ENCODE measurements at regions not wholly inside any gene's neighbourhood (a gene's known extent, or its start where the extent isn't known, plus 50 kb on each side); places are given as distances from the start of the nearest gene placed in this dataset.

DNA sequence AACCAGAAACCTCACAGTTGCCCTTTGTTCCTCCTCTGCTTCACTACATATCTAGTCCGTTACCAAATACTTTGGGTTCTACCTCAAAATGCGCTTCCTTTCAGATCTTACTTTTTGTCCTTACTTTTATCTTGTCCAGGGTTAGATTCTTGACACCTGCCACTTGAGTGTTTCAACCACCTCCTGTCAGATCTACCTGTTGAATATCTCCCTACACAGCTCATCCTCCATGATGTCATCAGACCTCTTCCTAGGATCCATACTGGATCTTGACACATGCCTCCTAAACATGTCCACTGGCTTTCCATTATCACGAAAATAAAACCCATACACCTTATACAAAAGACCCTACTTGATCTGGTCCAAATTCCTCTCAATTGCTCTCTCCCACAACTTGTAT lies 125.2 kb upstream of the SLC24A2 start:
- Histone ChIP-seq H3K4me3 (ENCODE audit: low read length) (no peak overlapping the region), H3K27me3 (ENCODE audit: control insufficient read depth, insufficient read depth, low read length, poor library complexity, severe bottlenecking) (no peaks in the 10 kb centered on the region), H3K9ac (ENCODE audit: extremely low read depth, low read length, poor library complexity, severe bottlenecking) (no peak overlapping the region), H3K27ac (ENCODE audit: low read depth, low read length) (no peak overlapping the region), H3K36me3 (ENCODE audit: control insufficient read depth, insufficient read depth, low read length) (no peaks in the 10 kb centered on the region), H3K9me3 (ENCODE audit: control insufficient read depth, low read length) (no peaks in the 10 kb centered on the region), H3K4me1 (ENCODE audit: control insufficient read depth, insufficient read depth, low read length) (no peaks in the 10 kb centered on the region)
- H3K4me3 Mint-ChIP-seq, result no peak overlapping the region
- H3K27me3 Mint-ChIP-seq (ENCODE audit: insufficient read depth), result no peaks in the 10 kb centered on the region
- TF ChIP-seq, protein P1, sequence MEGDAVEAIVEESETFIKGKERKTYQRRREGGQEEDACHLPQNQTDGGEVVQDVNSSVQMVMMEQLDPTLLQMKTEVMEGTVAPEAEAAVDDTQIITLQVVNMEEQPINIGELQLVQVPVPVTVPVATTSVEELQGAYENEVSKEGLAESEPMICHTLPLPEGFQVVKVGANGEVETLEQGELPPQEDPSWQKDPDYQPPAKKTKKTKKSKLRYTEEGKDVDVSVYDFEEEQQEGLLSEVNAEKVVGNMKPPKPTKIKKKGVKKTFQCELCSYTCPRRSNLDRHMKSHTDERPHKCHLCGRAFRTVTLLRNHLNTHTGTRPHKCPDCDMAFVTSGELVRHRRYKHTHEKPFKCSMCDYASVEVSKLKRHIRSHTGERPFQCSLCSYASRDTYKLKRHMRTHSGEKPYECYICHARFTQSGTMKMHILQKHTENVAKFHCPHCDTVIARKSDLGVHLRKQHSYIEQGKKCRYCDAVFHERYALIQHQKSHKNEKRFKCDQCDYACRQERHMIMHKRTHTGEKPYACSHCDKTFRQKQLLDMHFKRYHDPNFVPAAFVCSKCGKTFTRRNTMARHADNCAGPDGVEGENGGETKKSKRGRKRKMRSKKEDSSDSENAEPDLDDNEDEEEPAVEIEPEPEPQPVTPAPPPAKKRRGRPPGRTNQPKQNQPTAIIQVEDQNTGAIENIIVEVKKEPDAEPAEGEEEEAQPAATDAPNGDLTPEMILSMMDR (conservative IDR thresholded peaks at IDR 0.05), result no peak
- no peak for DNase-seq
- 90 to 93% methylated on average over 2 to 3 of the region's 3 CpGs for WGBS, 2 experiments (ENCODE audit: insufficient coverage in 1 of 2, insufficient read length in 1 of 2)
- H3K9me3 Mint-ChIP-seq, result no peaks in the 10 kb centered on the region
- H3K36me3 Mint-ChIP-seq (ENCODE audit: low read depth), result no peaks in the 10 kb centered on the region
- H3K27ac Mint-ChIP-seq, result no peak overlapping the region
- H3K4me1 Mint-ChIP-seq, result no peaks in the 10 kb centered on the region

DNA sequence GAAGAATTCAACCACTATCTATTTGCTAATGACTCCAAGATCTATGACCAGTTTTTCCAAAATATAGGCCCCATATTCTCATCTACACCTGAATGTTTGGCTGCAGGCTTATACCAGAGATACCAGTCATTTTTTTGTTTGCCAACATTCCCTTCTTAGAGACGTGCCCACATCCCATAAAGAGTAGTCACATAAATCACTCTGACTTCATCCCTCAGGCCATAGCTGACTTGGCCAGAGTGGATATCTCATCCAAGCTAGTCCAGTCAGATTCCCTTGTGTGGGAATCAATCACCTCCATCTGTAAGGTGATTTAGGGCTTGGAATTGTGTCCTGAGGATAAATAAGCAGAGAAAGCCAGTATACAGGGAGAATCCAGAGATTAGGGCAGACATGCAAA lies 124.3 kb upstream of the SLC24A2 start:
- Histone ChIP-seq H3K9ac (ENCODE audit: extremely low read depth, low read length, poor library complexity, severe bottlenecking) (no peak overlapping the region), H3K36me3 (ENCODE audit: control insufficient read depth, insufficient read depth, low read length) (no peaks in the 10 kb centered on the region), H3K4me3 (ENCODE audit: low read length) (no peak overlapping the region), H3K4me1 (ENCODE audit: control insufficient read depth, insufficient read depth, low read length) (no peaks in the 10 kb centered on the region), H3K9me3 (ENCODE audit: control insufficient read depth, low read length) (no peaks in the 10 kb centered on the region), H3K27ac (ENCODE audit: low read depth, low read length) (no peak overlapping the region), H3K27me3 (ENCODE audit: control insufficient read depth, insufficient read depth, low read length, poor library complexity, severe bottlenecking) (no peaks in the 10 kb centered on the region)
- no peak overlapping the region for H3K27ac Mint-ChIP-seq
- H3K36me3 Mint-ChIP-seq (ENCODE audit: low read depth), result no peaks in the 10 kb centered on the region
- no peaks in the 10 kb centered on the region for H3K9me3 Mint-ChIP-seq
- H3K4me3 Mint-ChIP-seq, result no peak overlapping the region
- WGBS, 2 experiments (ENCODE audit: insufficient coverage in 1 of 2, insufficient read length in 1 of 2), result 88% methylated on average over 1 of the region's 1 CpG; no CpG with 5 or more reads in 1 of the 2 experiments
- DNase-seq, result no peak
- TF ChIP-seq, protein P1 (conservative IDR thresholded peaks at IDR 0.05), result no peak
- no peaks in the 10 kb centered on the region for H3K4me1 Mint-ChIP-seq
- no peaks in the 10 kb centered on the region for H3K27me3 Mint-ChIP-seq (ENCODE audit: insufficient read depth)

DNA sequence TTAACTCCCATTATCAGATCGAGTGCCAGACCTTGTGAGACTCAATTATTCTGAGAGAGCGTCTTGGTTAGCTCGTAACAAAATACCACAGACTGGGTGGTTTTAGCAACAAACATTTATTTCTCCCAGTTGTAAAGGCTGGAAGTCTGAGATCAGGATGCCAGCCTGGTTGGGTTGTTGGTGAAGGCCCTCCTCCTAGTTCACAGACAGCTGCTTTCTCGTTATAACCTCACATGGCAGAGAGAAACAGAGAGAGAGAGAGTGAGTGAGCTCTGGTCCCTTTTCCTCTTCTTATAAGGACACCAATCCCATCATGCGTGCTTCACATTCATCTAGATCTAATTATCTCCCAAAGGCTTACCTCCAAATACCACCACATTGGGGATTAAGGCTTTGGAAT lies 114.2 kb upstream of the SLC24A2 start:
- Histone ChIP-seq H3K27me3 (ENCODE audit: control insufficient read depth, insufficient read depth, low read length, poor library complexity, severe bottlenecking) (no peaks in the 10 kb centered on the region), H3K9ac (ENCODE audit: extremely low read depth, low read length, poor library complexity, severe bottlenecking) (no peak overlapping the region), H3K4me1 (ENCODE audit: control insufficient read depth, insufficient read depth, low read length) (no peaks in the 10 kb centered on the region), H3K36me3 (ENCODE audit: control insufficient read depth, insufficient read depth, low read length) (no peaks in the 10 kb centered on the region), H3K9me3 (ENCODE audit: control insufficient read depth, low read length) (no peaks in the 10 kb centered on the region), H3K4me3 (ENCODE audit: low read length) (no peak overlapping the region), H3K27ac (ENCODE audit: low read depth, low read length) (no peak overlapping the region)
- H3K36me3 Mint-ChIP-seq (ENCODE audit: low read depth), result no peaks in the 10 kb centered on the region
- TF ChIP-seq, protein P1 (conservative IDR thresholded peaks at IDR 0.05), result no peak
- 86 to 92% methylated on average over 2 to 5 of the region's 5 CpGs for WGBS, 2 experiments (ENCODE audit: insufficient coverage in 1 of 2, insufficient read length in 1 of 2)
- no peaks in the 10 kb centered on the region for H3K4me1 Mint-ChIP-seq
- DNase-seq, result no peak
- no peaks in the 10 kb centered on the region for H3K27me3 Mint-ChIP-seq (ENCODE audit: insufficient read depth)
- no peak overlapping the region for H3K4me3 Mint-ChIP-seq
- peaks cover 5% of the 10 kb centered on the region for H3K9me3 Mint-ChIP-seq
- no peak overlapping the region for H3K27ac Mint-ChIP-seq

Data from endodermal cell (in vitro differentiated cells).